Upper lobe of left lung (tissue), 4 donors: ENCODE measurements at regions not wholly inside any gene's neighbourhood (a gene's known extent, or its start where the extent isn't known, plus 50 kb on each side); places are given as distances from the start of the nearest gene placed in this dataset.

ENCODE experiments used
- CTCF ChIP-seq, 6 experiments: fragments of 450-650 bp in 4 of 6; fragments of 200-600 bp in 2 of 6; sonication (generic) in 2 of 6; IDR thresholded peaks; one replicate each; pipeline ENCODE4 v1.5.1; 2016 to 2019; ENCODE audit warnings: antibody characterized with exemption in 6 of 6
- EP300 ChIP-seq, 4 donors: sonication (generic); formaldehyde crosslinking; IDR thresholded peaks; one replicate each; pipeline ENCODE4 v1.5.1; 2017; ENCODE audit warnings: antibody characterized with exemption in 4 of 4, control low read depth in 2 of 4
- POLR2A ChIP-seq, 4 donors: fragments of 450-650 bp; IDR thresholded peaks; one replicate each; pipeline ENCODE4 v1.5.1; 2016 to 2017; ENCODE audit warnings: antibody characterized with exemption in 4 of 4, mild to moderate bottlenecking in 2 of 4

- TF ChIP-seq POLR2A (IDR thresholded peaks at IDR 0.05) (no peak), EP300 (IDR thresholded peaks at IDR 0.05) (no peak), CTCF (IDR thresholded peaks at IDR 0.05) (no peak)
These were observed 142.8 kb upstream of the UBASH3B start for GRCh38 chr11:122512688-122513087.
